Esophagus squamous epithelium (tissue), 4 donors: ENCODE measurements at regions not wholly inside any gene's neighbourhood (a gene's known extent, or its start where the extent isn't known, plus 50 kb on each side); places are given as distances from the start of the nearest gene placed in this dataset.

Experiments used
- POLR2A ChIP-seq, 4 donors: fragments of 450-650 bp; IDR thresholded peaks; one replicate each; pipeline ENCODE4 v1.6.1; 2017; ENCODE audit warnings: antibody characterized with exemption in 4 of 4, mild to moderate bottlenecking in 4 of 4, moderate library complexity in 3 of 4
- TF ChIP-seq, protein P1 (sequence below), 6 experiments: fragments of 450-650 bp in 4 of 6; fragments of 200-600 bp in 2 of 6; sonication (generic) in 2 of 6; IDR thresholded peaks; one replicate each; pipeline ENCODE4 v1.5.1; 2016 to 2019; ENCODE audit warnings: antibody characterized with exemption in 6 of 6, mild to moderate bottlenecking in 4 of 6, moderate library complexity in 4 of 6

DNA sequence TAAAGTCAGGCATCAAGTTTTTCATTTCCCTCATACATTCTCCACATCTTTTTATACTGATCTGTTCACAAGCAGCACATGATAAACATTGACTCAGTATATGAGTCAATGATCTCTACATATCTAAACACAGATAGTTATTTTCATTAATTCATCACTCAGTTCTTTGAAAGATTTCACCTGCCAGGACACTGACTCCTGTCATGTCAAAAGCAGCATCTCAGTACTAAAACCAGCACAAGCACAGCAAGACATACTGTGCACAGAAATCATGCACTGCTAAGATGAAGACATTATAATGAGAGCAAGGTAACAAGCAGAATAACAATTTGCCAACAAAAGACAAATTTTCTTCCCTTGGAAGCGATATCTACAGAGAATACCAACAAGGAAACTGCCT lies 206.1 kb upstream of the COX7C start:
- TF ChIP-seq, protein P1, sequence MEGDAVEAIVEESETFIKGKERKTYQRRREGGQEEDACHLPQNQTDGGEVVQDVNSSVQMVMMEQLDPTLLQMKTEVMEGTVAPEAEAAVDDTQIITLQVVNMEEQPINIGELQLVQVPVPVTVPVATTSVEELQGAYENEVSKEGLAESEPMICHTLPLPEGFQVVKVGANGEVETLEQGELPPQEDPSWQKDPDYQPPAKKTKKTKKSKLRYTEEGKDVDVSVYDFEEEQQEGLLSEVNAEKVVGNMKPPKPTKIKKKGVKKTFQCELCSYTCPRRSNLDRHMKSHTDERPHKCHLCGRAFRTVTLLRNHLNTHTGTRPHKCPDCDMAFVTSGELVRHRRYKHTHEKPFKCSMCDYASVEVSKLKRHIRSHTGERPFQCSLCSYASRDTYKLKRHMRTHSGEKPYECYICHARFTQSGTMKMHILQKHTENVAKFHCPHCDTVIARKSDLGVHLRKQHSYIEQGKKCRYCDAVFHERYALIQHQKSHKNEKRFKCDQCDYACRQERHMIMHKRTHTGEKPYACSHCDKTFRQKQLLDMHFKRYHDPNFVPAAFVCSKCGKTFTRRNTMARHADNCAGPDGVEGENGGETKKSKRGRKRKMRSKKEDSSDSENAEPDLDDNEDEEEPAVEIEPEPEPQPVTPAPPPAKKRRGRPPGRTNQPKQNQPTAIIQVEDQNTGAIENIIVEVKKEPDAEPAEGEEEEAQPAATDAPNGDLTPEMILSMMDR (IDR thresholded peaks at IDR 0.05): no peak
- no peak for TF ChIP-seq POLR2A (IDR thresholded peaks at IDR 0.05)
